Putamen (tissue), 1 donor: ENCODE measurements at regions not wholly inside any gene's neighbourhood (a gene's known extent, or its start where the extent isn't known, plus 50 kb on each side); places are given as distances from the start of the nearest gene placed in this dataset.

Experiments used
- DNase-seq: peaks from one replicate; pipeline ENCODE4 v3.0.0-alpha.2; 2016; ENCODE audit warnings: low spot score

GRCh38 chr4:32251126-32251525 is 1531.0 kb downstream of the PCDH7 start:
- DNase-seq = no peak

- no peak for DNase-seq
These were observed 1531.8 kb downstream of the PCDH7 start for GRCh38 chr4:32251926-32252325.

- DNase-seq = no peak
These were observed 1534.0 kb downstream of the PCDH7 start for GRCh38 chr4:32254216-32254615.

- no peak for DNase-seq
These were observed 1538.8 kb downstream of the PCDH7 start for GRCh38 chr4:32258986-32259385.

- DNase-seq = no peak
These were observed 1541.0 kb downstream of the PCDH7 start for GRCh38 chr4:32261196-32261595.

GRCh38 chr4:32268863-32269262 is 1548.7 kb downstream of the PCDH7 start:
- DNase-seq = no peak

GRCh38 chr4:32290102-32290501 is 1569.9 kb downstream of the PCDH7 start:
- DNase-seq = no peak

GRCh38 chr4:32318926-32319325 is 1598.8 kb downstream of the PCDH7 start:
- DNase-seq = no peak

- no peak for DNase-seq
These were observed 1601.3 kb downstream of the PCDH7 start for GRCh38 chr4:32321421-32321820.

- DNase-seq = no peak
These were observed 1614.6 kb downstream of the PCDH7 start for GRCh38 chr4:32334759-32335158.

GRCh38 chr4:32337403-32337802 is 1617.2 kb downstream of the PCDH7 start:
- no peak for DNase-seq

- no peak for DNase-seq
These were observed 1620.4 kb downstream of the PCDH7 start for GRCh38 chr4:32340591-32340990.

GRCh38 chr4:32341342-32341741 is 1621.2 kb downstream of the PCDH7 start:
- no peak for DNase-seq

GRCh38 chr4:32342054-32342453 is 1621.9 kb downstream of the PCDH7 start:
- no peak for DNase-seq

GRCh38 chr4:32349026-32349425 is 1628.9 kb downstream of the PCDH7 start:
- no peak for DNase-seq

GRCh38 chr4:32374206-32374605 is 1654.0 kb downstream of the PCDH7 start:
- DNase-seq = no peak

GRCh38 chr4:32393806-32394205 is 1673.6 kb downstream of the PCDH7 start:
- no peak for DNase-seq

GRCh38 chr4:32394255-32394654 is 1674.1 kb downstream of the PCDH7 start:
- no peak for DNase-seq

- no peak for DNase-seq
These were observed 1676.4 kb downstream of the PCDH7 start for GRCh38 chr4:32396507-32397070.

GRCh38 chr4:32400870-32401269 is 1680.7 kb downstream of the PCDH7 start:
- DNase-seq = no peak

- no peak for DNase-seq
These were observed 1697.0 kb downstream of the PCDH7 start for GRCh38 chr4:32417113-32417704.

- no peak for DNase-seq
These were observed 1703.1 kb downstream of the PCDH7 start for GRCh38 chr4:32423267-32423666.

GRCh38 chr4:32425243-32425642 is 1705.1 kb downstream of the PCDH7 start:
- no peak for DNase-seq

GRCh38 chr4:32427566-32427965 is 1707.4 kb downstream of the PCDH7 start:
- no peak for DNase-seq
